SH-SY5Y (cell line): ENCODE measurements at regions not wholly inside any gene's neighbourhood (a gene's known extent, or its start where the extent isn't known, plus 50 kb on each side); places are given as distances from the start of the nearest gene placed in this dataset.

Experiments
- GATA2 ChIP-seq: IDR thresholded peaks from 2 replicates; pipeline ENCODE4 v1.6.1; 2011; ENCODE audit warnings: mild to moderate bottlenecking, low read depth, low read length
- GATA3 ChIP-seq: IDR thresholded peaks from 2 replicates; pipeline ENCODE4 v1.6.1; 2011; ENCODE audit warnings: low read depth, mild to moderate bottlenecking, low read length, moderate library complexity

- TF ChIP-seq GATA2 (no peak), GATA3 (no peak)
Observed at GRCh38 chr2:5442736-5443135, 249.4 kb upstream of the SOX11 start.
